ENCODE measurements at regions not wholly inside any gene's neighbourhood (a gene's known extent, or its start where the extent isn't known, plus 50 kb on each side); places are given as distances from the start of the nearest gene placed in this dataset.
"Not testable (repeated sequence)": the region's sequence is repeated elsewhere in the genome, so short reads cannot be mapped to it uniquely, and the experiment has no call there.

DNA sequence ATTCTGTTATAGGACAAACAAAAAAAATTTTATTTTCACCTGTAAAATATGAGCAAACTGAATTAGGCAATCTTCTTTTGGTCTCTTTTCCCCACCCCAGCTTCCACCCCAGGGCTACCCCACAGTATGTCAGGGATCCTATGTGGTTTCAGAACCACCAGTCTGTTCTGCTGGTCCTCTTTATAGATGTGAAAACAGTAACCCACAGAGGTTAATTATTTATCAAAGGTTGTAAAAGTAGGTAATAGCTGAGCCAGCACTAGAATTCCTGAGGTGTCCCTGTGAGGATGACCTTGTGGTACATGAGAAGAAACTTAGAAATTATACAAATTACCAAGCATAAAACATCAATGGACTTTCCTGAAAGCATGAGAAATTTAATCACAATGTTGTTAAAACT is 428.7 kb downstream of the CNTNAP4 start:
- DNase-seq (ENCODE audit: low read depth, low spot score) (no peak), ATAC-seq (no peak)
- Histone ChIP-seq H3K27ac (ENCODE audit: low read length) (no peak overlapping the region), H3K36me3 (ENCODE audit: control insufficient read depth, insufficient read depth, low read length) (no peaks in the 10 kb centered on the region), H3K27me3 (ENCODE audit: control insufficient read depth, insufficient read depth, low read length) (no peaks in the 10 kb centered on the region), H3K4me1 (ENCODE audit: control insufficient read depth, insufficient read depth, low read length) (no peaks in the 10 kb centered on the region), H3K4me3 (ENCODE audit: low read depth in 2 of 2, low read length in 2 of 2) (no peak overlapping the region), H3K9me3 (ENCODE audit: control insufficient read depth, insufficient read depth, low read depth, low read length) (no peaks in the 10 kb centered on the region)
- no TSS peak for BruUV-seq (replicated peaks)
- TF ChIP-seq TCF7L2 (IDR thresholded peaks at IDR 0.05; ENCODE audit: low read depth, low read length): no peak
- TF ChIP-seq POLR2AphosphoS5 (IDR thresholded peaks at IDR 0.05; ENCODE audit: low read depth, low read length): no peak
- TF ChIP-seq SIN3A (IDR thresholded peaks at IDR 0.05; ENCODE audit: borderline replicate concordance, insufficient read depth, low read depth, low read length): no peak
- TF ChIP-seq, protein P1, sequence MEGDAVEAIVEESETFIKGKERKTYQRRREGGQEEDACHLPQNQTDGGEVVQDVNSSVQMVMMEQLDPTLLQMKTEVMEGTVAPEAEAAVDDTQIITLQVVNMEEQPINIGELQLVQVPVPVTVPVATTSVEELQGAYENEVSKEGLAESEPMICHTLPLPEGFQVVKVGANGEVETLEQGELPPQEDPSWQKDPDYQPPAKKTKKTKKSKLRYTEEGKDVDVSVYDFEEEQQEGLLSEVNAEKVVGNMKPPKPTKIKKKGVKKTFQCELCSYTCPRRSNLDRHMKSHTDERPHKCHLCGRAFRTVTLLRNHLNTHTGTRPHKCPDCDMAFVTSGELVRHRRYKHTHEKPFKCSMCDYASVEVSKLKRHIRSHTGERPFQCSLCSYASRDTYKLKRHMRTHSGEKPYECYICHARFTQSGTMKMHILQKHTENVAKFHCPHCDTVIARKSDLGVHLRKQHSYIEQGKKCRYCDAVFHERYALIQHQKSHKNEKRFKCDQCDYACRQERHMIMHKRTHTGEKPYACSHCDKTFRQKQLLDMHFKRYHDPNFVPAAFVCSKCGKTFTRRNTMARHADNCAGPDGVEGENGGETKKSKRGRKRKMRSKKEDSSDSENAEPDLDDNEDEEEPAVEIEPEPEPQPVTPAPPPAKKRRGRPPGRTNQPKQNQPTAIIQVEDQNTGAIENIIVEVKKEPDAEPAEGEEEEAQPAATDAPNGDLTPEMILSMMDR (IDR thresholded peaks at IDR 0.05): no peak
- TF ChIP-seq, protein P2, sequence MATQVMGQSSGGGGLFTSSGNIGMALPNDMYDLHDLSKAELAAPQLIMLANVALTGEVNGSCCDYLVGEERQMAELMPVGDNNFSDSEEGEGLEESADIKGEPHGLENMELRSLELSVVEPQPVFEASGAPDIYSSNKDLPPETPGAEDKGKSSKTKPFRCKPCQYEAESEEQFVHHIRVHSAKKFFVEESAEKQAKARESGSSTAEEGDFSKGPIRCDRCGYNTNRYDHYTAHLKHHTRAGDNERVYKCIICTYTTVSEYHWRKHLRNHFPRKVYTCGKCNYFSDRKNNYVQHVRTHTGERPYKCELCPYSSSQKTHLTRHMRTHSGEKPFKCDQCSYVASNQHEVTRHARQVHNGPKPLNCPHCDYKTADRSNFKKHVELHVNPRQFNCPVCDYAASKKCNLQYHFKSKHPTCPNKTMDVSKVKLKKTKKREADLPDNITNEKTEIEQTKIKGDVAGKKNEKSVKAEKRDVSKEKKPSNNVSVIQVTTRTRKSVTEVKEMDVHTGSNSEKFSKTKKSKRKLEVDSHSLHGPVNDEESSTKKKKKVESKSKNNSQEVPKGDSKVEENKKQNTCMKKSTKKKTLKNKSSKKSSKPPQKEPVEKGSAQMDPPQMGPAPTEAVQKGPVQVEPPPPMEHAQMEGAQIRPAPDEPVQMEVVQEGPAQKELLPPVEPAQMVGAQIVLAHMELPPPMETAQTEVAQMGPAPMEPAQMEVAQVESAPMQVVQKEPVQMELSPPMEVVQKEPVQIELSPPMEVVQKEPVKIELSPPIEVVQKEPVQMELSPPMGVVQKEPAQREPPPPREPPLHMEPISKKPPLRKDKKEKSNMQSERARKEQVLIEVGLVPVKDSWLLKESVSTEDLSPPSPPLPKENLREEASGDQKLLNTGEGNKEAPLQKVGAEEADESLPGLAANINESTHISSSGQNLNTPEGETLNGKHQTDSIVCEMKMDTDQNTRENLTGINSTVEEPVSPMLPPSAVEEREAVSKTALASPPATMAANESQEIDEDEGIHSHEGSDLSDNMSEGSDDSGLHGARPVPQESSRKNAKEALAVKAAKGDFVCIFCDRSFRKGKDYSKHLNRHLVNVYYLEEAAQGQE (IDR thresholded peaks at IDR 0.05; ENCODE audit: insufficient read depth in 1 of 2, low read depth in 2 of 2, low read length in 1 of 2): no peak
- CTCF ChIA-PET: no interaction called here
- in situ Hi-C loops (cut with HindIII; ENCODE audit: low pct_unique_long_range_greater_than_20kb, low sequenced_read_pairs): no loop called here
- intact Hi-C loops (cut with micrococcal nuclease; ENCODE audit: unreplicated experiment): no loop called here
- POLR2A ChIA-PET: no interaction called here

DNA sequence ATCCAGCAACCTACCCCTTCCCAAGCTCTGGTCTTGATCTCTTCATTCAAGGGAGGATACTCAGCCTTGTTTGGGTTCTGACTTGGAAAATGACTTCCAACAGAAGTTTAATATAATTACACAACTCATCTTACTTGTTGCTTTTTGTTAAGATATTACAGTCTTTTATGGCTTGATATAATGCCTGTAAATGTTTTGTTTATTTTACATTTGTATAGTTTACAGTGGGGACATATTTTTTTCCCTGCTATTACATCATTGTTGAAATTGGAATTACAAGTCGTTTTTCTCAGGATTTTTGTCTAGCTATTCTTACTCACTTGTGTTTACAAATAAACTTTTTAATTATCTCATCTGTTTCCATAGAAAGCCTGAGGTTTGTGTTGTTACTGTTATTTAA is 436.0 kb downstream of the CNTNAP4 start:
- in situ Hi-C loops (cut with HindIII; ENCODE audit: low pct_unique_long_range_greater_than_20kb, low sequenced_read_pairs) (no loop called here), intact Hi-C loops (cut with micrococcal nuclease; ENCODE audit: unreplicated experiment) (no loop called here)
- POLR2A ChIA-PET: no interaction called here
- H3K4me3 ChIP-seq (ENCODE audit: low read depth in 2 of 2, low read length in 2 of 2): no peak overlapping the region
- no peaks in the 10 kb centered on the region for H3K4me1 ChIP-seq (ENCODE audit: control insufficient read depth, insufficient read depth, low read length)
- H3K27me3 ChIP-seq (ENCODE audit: control insufficient read depth, insufficient read depth, low read length): no peaks in the 10 kb centered on the region
- TF ChIP-seq TCF7L2 (IDR thresholded peaks at IDR 0.05; ENCODE audit: low read depth, low read length) (no peak), POLR2AphosphoS5 (IDR thresholded peaks at IDR 0.05; ENCODE audit: low read depth, low read length) (no peak), SIN3A (IDR thresholded peaks at IDR 0.05; ENCODE audit: borderline replicate concordance, insufficient read depth, low read depth, low read length) (no peak)
- TF ChIP-seq, protein P2 (IDR thresholded peaks at IDR 0.05; ENCODE audit: insufficient read depth in 1 of 2, low read depth in 2 of 2, low read length in 1 of 2): no peak
- TF ChIP-seq, protein P1 (IDR thresholded peaks at IDR 0.05): no peak
- DNase-seq (ENCODE audit: low read depth, low spot score): no peak
- no peaks in the 10 kb centered on the region; the same call in 1 of the 2 replicates for H3K9me3 ChIP-seq (ENCODE audit: control insufficient read depth, insufficient read depth, low read depth, low read length)
- CTCF ChIA-PET: no interaction called here
- BruUV-seq (replicated peaks): no TSS peak
- ATAC-seq: no peak
- H3K36me3 ChIP-seq (ENCODE audit: control insufficient read depth, insufficient read depth, low read length): no peaks in the 10 kb centered on the region
- no peak overlapping the region for H3K27ac ChIP-seq (ENCODE audit: low read length)

DNA sequence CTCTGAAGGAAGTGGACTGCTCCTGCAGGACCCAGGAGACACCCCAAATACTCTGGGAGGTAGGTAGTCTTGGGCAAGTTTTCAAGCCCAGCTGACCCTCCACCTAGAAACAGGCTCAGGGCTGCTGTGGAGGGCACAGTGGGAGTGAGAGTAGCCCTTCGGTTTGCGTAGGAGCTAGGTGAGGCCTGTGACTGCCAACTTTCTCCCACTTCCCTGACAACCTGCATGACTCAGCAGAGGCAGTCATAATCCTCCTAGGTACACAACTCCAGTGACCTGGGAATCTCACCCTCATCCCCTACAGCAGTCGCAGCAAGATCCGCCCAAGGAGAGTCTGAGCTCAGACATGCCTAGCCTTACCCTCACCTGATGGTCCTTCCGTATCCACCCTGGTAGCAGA is 439.1 kb downstream of the CNTNAP4 start:
- BruUV-seq (replicated peaks); H3K4me3 ChIP-seq (ENCODE audit: low read depth in 2 of 2, low read length in 2 of 2); POLR2A ChIA-PET; H3K4me1 ChIP-seq (ENCODE audit: control insufficient read depth, insufficient read depth, low read length); H3K27me3 ChIP-seq (ENCODE audit: control insufficient read depth, insufficient read depth, low read length); H3K36me3 ChIP-seq (ENCODE audit: control insufficient read depth, insufficient read depth, low read length); H3K27ac ChIP-seq (ENCODE audit: low read length); H3K9me3 ChIP-seq (ENCODE audit: control insufficient read depth, insufficient read depth, low read depth, low read length); ATAC-seq; CTCF ChIA-PET; DNase-seq (ENCODE audit: low read depth, low spot score); in situ Hi-C loops (cut with HindIII; ENCODE audit: low pct_unique_long_range_greater_than_20kb, low sequenced_read_pairs); intact Hi-C loops (cut with micrococcal nuclease; ENCODE audit: unreplicated experiment): not testable (repeated sequence)
